ENCODE measurements at regions not wholly inside any gene's neighbourhood (a gene's known extent, or its start where the extent isn't known, plus 50 kb on each side); places are given as distances from the start of the nearest gene placed in this dataset.

DNA sequence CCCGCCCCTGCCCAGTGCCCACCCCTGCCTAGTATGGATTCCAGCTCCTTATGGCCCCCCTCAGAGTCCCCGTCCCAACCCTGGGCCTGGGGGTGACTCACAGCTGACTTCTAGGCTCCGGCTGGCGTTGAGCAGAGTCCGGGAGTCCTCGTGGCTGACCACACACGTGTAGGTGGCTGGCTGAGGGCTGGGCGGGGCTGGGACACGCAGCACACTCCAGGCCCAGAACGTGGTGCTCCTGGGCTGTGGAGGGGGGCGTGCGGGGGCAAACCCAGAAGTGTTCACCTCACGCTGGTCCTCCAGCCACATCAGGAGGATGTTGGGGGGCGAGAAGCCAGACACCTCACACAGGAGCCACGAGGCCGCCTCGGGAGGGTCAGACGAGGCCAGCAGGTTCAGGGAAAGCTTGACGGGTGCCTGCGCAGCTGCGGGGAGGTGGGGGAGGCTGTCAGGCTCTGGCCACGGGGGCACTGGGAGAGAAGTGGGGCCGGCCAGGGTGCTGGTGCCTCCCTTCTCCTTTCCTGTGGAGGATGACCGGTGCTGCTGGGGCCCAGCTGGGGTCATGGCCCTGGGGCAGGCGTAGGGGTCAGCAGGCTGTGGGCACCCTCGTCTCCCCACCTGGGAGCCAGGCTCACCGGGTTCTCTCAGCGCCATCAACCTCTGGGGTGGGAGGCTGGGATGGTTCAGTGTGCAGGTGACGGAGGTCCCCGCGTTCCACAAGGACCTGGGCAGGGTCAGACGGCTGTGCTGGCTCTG is 314.1 kb downstream of the TMEM121 start:
- H3K27ac ChIP-seq (ENCODE audit: low read length), result no peak overlapping the region
- no peaks in the 10 kb centered on the region for H3K27me3 ChIP-seq (ENCODE audit: control insufficient read depth, insufficient read depth, low read length)
- WGBS (ENCODE audit: insufficient coverage, low lambda C conversion rate), result no CpG with 5 or more reads among the region's 32 CpGs
- no peaks in the 10 kb centered on the region for H3K36me3 ChIP-seq (ENCODE audit: control insufficient read depth, insufficient read depth, low read length)
- no peaks in the 10 kb centered on the region for H3K4me1 ChIP-seq (ENCODE audit: control insufficient read depth, insufficient read depth, low read length)
- no peak overlapping the region for H3K4me3 ChIP-seq (ENCODE audit: low read length)
- peaks cover 63% of the 10 kb centered on the region for H3K9me3 ChIP-seq (ENCODE audit: control insufficient read depth, low read depth, low read length)
- DNase-seq, result no peak

- Histone ChIP-seq H3K4me3 (ENCODE audit: low read length) (no peak overlapping the region), H3K9me3 (ENCODE audit: control insufficient read depth, low read depth, low read length) (peaks cover 71% of the 10 kb centered on the region), H3K36me3 (ENCODE audit: control insufficient read depth, insufficient read depth, low read length) (no peaks in the 10 kb centered on the region), H3K27ac (ENCODE audit: low read length) (no peak overlapping the region), H3K4me1 (ENCODE audit: control insufficient read depth, insufficient read depth, low read length) (no peaks in the 10 kb centered on the region), H3K27me3 (ENCODE audit: control insufficient read depth, insufficient read depth, low read length) (no peaks in the 10 kb centered on the region)
- DNase-seq, result no peak
- no CpG with 5 or more reads among the region's 29 CpGs for WGBS (ENCODE audit: insufficient coverage, low lambda C conversion rate)
Observed at GRCh38 chr14:105841022-105842009, 314.9 kb downstream of the TMEM121 start.

GRCh38 chr14:105842105-105842504 is 315.7 kb downstream of the TMEM121 start:
- H3K9me3 ChIP-seq (ENCODE audit: control insufficient read depth, low read depth, low read length), result peaks cover 68% of the 10 kb centered on the region
- no peak overlapping the region for H3K4me3 ChIP-seq (ENCODE audit: low read length)
- no peak overlapping the region for H3K27ac ChIP-seq (ENCODE audit: low read length)
- no peak for DNase-seq
- no peaks in the 10 kb centered on the region for H3K27me3 ChIP-seq (ENCODE audit: control insufficient read depth, insufficient read depth, low read length)
- WGBS (ENCODE audit: insufficient coverage, low lambda C conversion rate), result 88% methylated on average over 1 of the region's 4 CpGs
- no peaks in the 10 kb centered on the region for H3K36me3 ChIP-seq (ENCODE audit: control insufficient read depth, insufficient read depth, low read length)
- no peaks in the 10 kb centered on the region for H3K4me1 ChIP-seq (ENCODE audit: control insufficient read depth, insufficient read depth, low read length)

DNA sequence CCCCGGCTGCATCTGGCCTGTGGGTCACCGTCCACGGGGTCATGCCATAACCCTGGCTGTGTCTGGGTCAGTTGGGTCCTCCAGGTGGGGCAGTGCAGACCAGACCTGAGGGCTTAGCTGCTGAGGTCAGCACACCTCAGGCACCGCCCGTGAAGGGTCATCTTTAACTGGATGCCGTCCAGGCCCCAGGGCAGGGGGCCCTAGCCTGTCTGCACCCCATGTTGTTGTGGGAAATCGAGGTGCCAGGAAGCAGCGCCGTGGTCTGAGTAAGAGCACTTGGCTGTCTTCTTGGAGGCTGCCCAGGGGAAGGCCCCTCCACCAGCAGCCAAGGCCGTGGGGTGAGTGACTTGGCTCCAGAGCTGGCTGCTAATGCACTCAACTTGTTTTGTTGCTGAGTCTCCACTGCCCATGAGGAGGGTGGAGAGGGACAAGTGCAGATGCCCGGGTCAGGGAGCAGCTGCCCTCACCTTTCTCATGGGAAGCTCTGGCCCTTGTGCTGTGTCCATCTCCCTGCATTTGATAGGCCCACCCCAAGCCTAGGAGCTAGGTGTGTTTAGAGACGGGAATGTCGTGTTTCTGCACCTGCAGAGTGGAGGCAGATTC is 317.2 kb downstream of the TMEM121 start:
- no CpG with 5 or more reads among the region's 13 CpGs for WGBS (ENCODE audit: insufficient coverage, low lambda C conversion rate)
- H3K4me1 ChIP-seq (ENCODE audit: control insufficient read depth, insufficient read depth, low read length), result no peaks in the 10 kb centered on the region
- DNase-seq, result no peak
- H3K27ac ChIP-seq (ENCODE audit: low read length), result no peak overlapping the region
- H3K4me3 ChIP-seq (ENCODE audit: low read length), result no peak overlapping the region
- H3K36me3 ChIP-seq (ENCODE audit: control insufficient read depth, insufficient read depth, low read length), result no peaks in the 10 kb centered on the region
- peaks cover 64% of the 10 kb centered on the region for H3K9me3 ChIP-seq (ENCODE audit: control insufficient read depth, low read depth, low read length)
- H3K27me3 ChIP-seq (ENCODE audit: control insufficient read depth, insufficient read depth, low read length), result no peaks in the 10 kb centered on the region

GRCh38 chr14:105844047-105844630 is 317.8 kb downstream of the TMEM121 start:
- Histone ChIP-seq H3K9me3 (ENCODE audit: control insufficient read depth, low read depth, low read length) (peaks cover 58% of the 10 kb centered on the region), H3K4me3 (ENCODE audit: low read length) (no peak overlapping the region), H3K27me3 (ENCODE audit: control insufficient read depth, insufficient read depth, low read length) (no peaks in the 10 kb centered on the region), H3K36me3 (ENCODE audit: control insufficient read depth, insufficient read depth, low read length) (no peaks in the 10 kb centered on the region), H3K4me1 (ENCODE audit: control insufficient read depth, insufficient read depth, low read length) (no peaks in the 10 kb centered on the region), H3K27ac (ENCODE audit: low read length) (no peak overlapping the region)
- WGBS (ENCODE audit: insufficient coverage, low lambda C conversion rate), result no CpG with 5 or more reads among the region's 16 CpGs
- DNase-seq, result no peak

- no peak for DNase-seq
- H3K27ac ChIP-seq (ENCODE audit: low read length), result no peak overlapping the region
- WGBS (ENCODE audit: insufficient coverage, low lambda C conversion rate), result no CpG with 5 or more reads among the region's 18 CpGs
- peaks cover 49% of the 10 kb centered on the region for H3K9me3 ChIP-seq (ENCODE audit: control insufficient read depth, low read depth, low read length)
- no peaks in the 10 kb centered on the region for H3K27me3 ChIP-seq (ENCODE audit: control insufficient read depth, insufficient read depth, low read length)
- no peaks in the 10 kb centered on the region for H3K4me1 ChIP-seq (ENCODE audit: control insufficient read depth, insufficient read depth, low read length)
- no peak overlapping the region for H3K4me3 ChIP-seq (ENCODE audit: low read length)
- no peaks in the 10 kb centered on the region for H3K36me3 ChIP-seq (ENCODE audit: control insufficient read depth, insufficient read depth, low read length)
Observed at GRCh38 chr14:105844810-105845724, 318.7 kb downstream of the TMEM121 start.

DNA sequence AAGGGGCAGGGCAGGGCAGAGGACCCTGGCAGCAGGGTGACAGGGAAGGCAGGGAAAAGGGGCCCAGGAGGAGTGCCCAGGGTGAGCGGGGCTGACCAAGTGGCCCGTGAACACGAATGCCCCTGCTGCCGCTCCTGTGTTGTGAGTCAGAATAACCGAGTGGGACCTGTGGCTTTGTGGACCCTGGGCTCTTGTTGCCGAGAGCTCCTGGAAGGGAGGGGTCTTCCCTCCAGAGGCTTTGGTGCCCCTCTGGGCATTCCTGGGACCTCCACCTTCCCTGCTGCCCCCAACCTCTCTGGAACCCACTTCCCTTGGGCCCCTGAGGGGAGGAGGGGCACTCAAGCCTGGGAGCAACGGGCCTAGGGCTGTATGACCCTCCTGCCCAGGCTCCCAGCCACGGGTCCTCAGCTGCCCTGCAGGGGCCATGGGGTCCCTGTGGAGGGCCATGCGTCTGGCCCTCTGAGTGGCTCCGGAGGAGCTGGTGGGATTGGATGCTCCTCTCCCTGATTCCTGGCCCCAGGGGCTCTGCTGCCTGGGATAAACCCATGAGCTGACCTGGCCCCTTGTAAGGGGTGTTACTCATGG is 319.4 kb downstream of the TMEM121 start:
- Histone ChIP-seq H3K27ac (ENCODE audit: low read length) (no peak overlapping the region), H3K36me3 (ENCODE audit: control insufficient read depth, insufficient read depth, low read length) (no peaks in the 10 kb centered on the region), H3K4me3 (ENCODE audit: low read length) (no peak overlapping the region), H3K9me3 (ENCODE audit: control insufficient read depth, low read depth, low read length) (peaks cover 41% of the 10 kb centered on the region), H3K4me1 (ENCODE audit: control insufficient read depth, insufficient read depth, low read length) (no peaks in the 10 kb centered on the region), H3K27me3 (ENCODE audit: control insufficient read depth, insufficient read depth, low read length) (no peaks in the 10 kb centered on the region)
- WGBS (ENCODE audit: insufficient coverage, low lambda C conversion rate), result no CpG with 5 or more reads among the region's 10 CpGs
- no peak for DNase-seq

GRCh38 chr14:105846312-105846711 is 319.9 kb downstream of the TMEM121 start:
- DNase-seq, result no peak
- WGBS (ENCODE audit: insufficient coverage, low lambda C conversion rate), result no CpG with 5 or more reads among the region's 5 CpGs
- Histone ChIP-seq H3K27ac (ENCODE audit: low read length) (no peak overlapping the region), H3K4me1 (ENCODE audit: control insufficient read depth, insufficient read depth, low read length) (no peaks in the 10 kb centered on the region), H3K27me3 (ENCODE audit: control insufficient read depth, insufficient read depth, low read length) (no peaks in the 10 kb centered on the region), H3K9me3 (ENCODE audit: control insufficient read depth, low read depth, low read length) (peaks cover 41% of the 10 kb centered on the region), H3K4me3 (ENCODE audit: low read length) (no peak overlapping the region), H3K36me3 (ENCODE audit: control insufficient read depth, insufficient read depth, low read length) (no peaks in the 10 kb centered on the region)

DNA sequence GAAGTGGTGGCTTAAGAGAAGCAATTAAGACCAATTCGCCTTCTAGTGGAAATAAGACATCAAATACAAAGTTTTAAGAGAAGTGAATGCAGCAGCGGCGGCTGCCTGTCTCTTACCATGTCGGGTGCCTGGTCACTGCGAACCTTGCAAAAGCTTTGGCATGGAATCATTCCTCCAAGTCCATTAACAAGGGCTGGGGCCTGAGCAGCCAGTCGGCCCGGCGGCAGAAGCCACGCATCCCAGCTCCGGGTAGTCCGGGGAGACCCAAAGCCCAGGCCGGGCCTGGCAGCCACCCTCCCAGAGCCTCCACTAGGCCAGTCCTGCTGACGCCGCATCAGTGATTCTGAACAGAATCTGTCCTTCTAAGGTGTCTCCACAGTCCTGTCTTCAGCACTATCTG is 321.0 kb downstream of the TMEM121 start:
- DNase-seq, result no peak
- Histone ChIP-seq H3K27ac (ENCODE audit: low read length) (no peak overlapping the region), H3K27me3 (ENCODE audit: control insufficient read depth, insufficient read depth, low read length) (no peaks in the 10 kb centered on the region), H3K36me3 (ENCODE audit: control insufficient read depth, insufficient read depth, low read length) (no peaks in the 10 kb centered on the region), H3K4me1 (ENCODE audit: control insufficient read depth, insufficient read depth, low read length) (no peaks in the 10 kb centered on the region), H3K9me3 (ENCODE audit: control insufficient read depth, low read depth, low read length) (peaks cover 48% of the 10 kb centered on the region), H3K4me3 (ENCODE audit: low read length) (no peak overlapping the region)
- WGBS (ENCODE audit: insufficient coverage, low lambda C conversion rate), result no CpG with 5 or more reads among the region's 14 CpGs

All from large intestine (tissue), 3 donors.